ENCODE measurements at regions not wholly inside any gene's neighbourhood (a gene's known extent, or its start where the extent isn't known, plus 50 kb on each side); places are given as distances from the start of the nearest gene placed in this dataset.

- H3K9me3 ChIP-seq = no peaks in the 10 kb centered on the region
- H3K4me3 ChIP-seq = no peak overlapping the region
- peaks cover 0 to 71% (median 27%) of the 10 kb centered on the region in 4 donors for H3K4me1 ChIP-seq
- no peak overlapping the region for H3K27ac ChIP-seq
- no peak for DNase-seq
- TF ChIP-seq CTCF (IDR thresholded peaks at IDR 0.05) = no peak
- no peaks in the 10 kb centered on the region for H3K36me3 ChIP-seq
- no peaks in the 10 kb centered on the region for H3K27me3 ChIP-seq
- intact Hi-C loops (cut with DNase I; ENCODE audit: low total_unique reads) = no loop called here
These were observed 75.3 kb downstream of the UTRN start for GRCh38 chr6:144360401-144360800.

GRCh38 chr6:144361016-144361415 lies 75.9 kb downstream of the UTRN start:
- Histone ChIP-seq H3K9me3 (no peaks in the 10 kb centered on the region), H3K4me3 (no peak overlapping the region), H3K27ac (peak overlapping the region in 1 of 2 donors; percentile 7), H3K4me1 (peaks cover 0 to 74% (median 29%) of the 10 kb centered on the region in 4 donors), H3K27me3 (no peaks in the 10 kb centered on the region), H3K36me3 (no peaks in the 10 kb centered on the region)
- no peak for DNase-seq
- intact Hi-C loops (cut with DNase I; ENCODE audit: low total_unique reads) = no loop called here
- no peak for TF ChIP-seq CTCF (IDR thresholded peaks at IDR 0.05)

GRCh38 chr6:144362042-144363018 lies 77.2 kb downstream of the UTRN start:
- Histone ChIP-seq H3K27me3 (no peaks in the 10 kb centered on the region), H3K9me3 (no peaks in the 10 kb centered on the region), H3K27ac (peak overlapping the region; percentile 44 to 47), H3K4me3 (no peak overlapping the region), H3K36me3 (no peaks in the 10 kb centered on the region), H3K4me1 (peaks cover 0 to 68% (median 29%) of the 10 kb centered on the region in 4 donors)
- intact Hi-C loops (cut with DNase I; ENCODE audit: low total_unique reads) = no loop called here
- DNase-seq = no peak
- no peak for TF ChIP-seq CTCF (IDR thresholded peaks at IDR 0.05)

GRCh38 chr6:144364208-144364720 lies 79.1 kb downstream of the UTRN start:
- Histone ChIP-seq H3K36me3 (no peaks in the 10 kb centered on the region), H3K27me3 (no peaks in the 10 kb centered on the region), H3K27ac (no peak overlapping the region), H3K9me3 (no peaks in the 10 kb centered on the region), H3K4me1 (peaks cover 0 to 53% (median 21%) of the 10 kb centered on the region in 4 donors), H3K4me3 (no peak overlapping the region)
- no peak for DNase-seq
- no peak for TF ChIP-seq CTCF (IDR thresholded peaks at IDR 0.05)
- intact Hi-C loops (cut with DNase I; ENCODE audit: low total_unique reads) = no loop called here

GRCh38 chr6:144364782-144365181 lies 79.6 kb downstream of the UTRN start:
- H3K4me1 ChIP-seq = peaks cover 0 to 47% (median 20%) of the 10 kb centered on the region in 4 donors
- no peak overlapping the region for H3K4me3 ChIP-seq
- no peak for DNase-seq
- no peaks in the 10 kb centered on the region for H3K9me3 ChIP-seq
- no peaks in the 10 kb centered on the region for H3K27me3 ChIP-seq
- no peak overlapping the region for H3K27ac ChIP-seq
- intact Hi-C loops (cut with DNase I; ENCODE audit: low total_unique reads) = no loop called here
- H3K36me3 ChIP-seq = no peaks in the 10 kb centered on the region
- no peak for TF ChIP-seq CTCF (IDR thresholded peaks at IDR 0.05)

Data from tibial artery (tissue), 4 donors.